Colonic mucosa (tissue), 4 donors: ENCODE measurements at regions not wholly inside any gene's neighbourhood (a gene's known extent, or its start where the extent isn't known, plus 50 kb on each side); places are given as distances from the start of the nearest gene placed in this dataset.

Experiments
- DNase-seq: peaks from one replicate; pipeline ENCODE4 v3.0.0-alpha.2; 2020
- H3K27ac ChIP-seq: fragments of 200-600 bp; one replicate; pipeline ENCODE4 v1.8.0; 2021
- H3K27me3 ChIP-seq: fragments of 200-600 bp; one replicate; pipeline ENCODE4 v1.8.0; 2021
- H3K36me3 ChIP-seq: fragments of 200-600 bp; one replicate; pipeline ENCODE4 v1.8.0; 2021
- H3K4me1 ChIP-seq: fragments of 200-600 bp; one replicate; pipeline ENCODE4 v1.8.0; 2021; ENCODE audit warnings: mild to moderate bottlenecking
- H3K4me3 ChIP-seq: fragments of 200-600 bp; one replicate; pipeline ENCODE4 v1.8.0; 2021
- H3K9ac ChIP-seq, 2 donors: one replicate each; pipeline ENCODE4 v1.7.0; 2013; ENCODE audit warnings: control low read depth in 2 of 2, low read depth in 2 of 2, low read length in 2 of 2
- H3K9me3 ChIP-seq: fragments of 200-600 bp; one replicate; pipeline ENCODE4 v1.8.0; 2021
- intact Hi-C: fragments of 100-400 bp; cut with DNase I; formaldehyde crosslinking; loops from one replicate; pipeline ENCODE4 v1.14.1; 2022
- TF ChIP-seq, protein P1 (sequence below): fragments of 200-600 bp; IDR thresholded peaks from one replicate; pipeline ENCODE4 v1.8.0; 2022; ENCODE audit warnings: antibody characterized with exemption, mild to moderate bottlenecking
- donor health status: healthy.
- donor health status: DM: no; HTN: no; CAD: no.
- donor health status: DM: no; HTN: no; CAD: no.

DNA sequence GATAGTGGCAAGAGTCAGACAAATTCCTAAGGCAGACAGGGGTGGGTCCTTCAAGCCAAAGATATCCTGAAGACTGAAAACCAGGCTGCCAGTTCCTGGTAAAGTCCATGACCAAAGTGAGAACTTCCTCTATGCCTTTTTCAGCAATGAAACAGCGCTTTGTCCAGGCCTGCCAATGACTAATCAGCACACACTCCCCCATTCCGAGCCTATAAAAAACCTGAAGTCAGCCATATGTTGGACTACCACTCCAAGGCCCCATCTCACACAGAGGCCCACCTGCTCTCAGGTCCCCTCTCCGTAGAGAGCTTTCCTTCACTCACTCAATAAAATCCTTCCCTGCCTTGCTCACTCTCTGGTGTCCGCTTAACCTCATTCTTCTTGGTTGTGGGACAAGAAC lies 402.2 kb downstream of the ANKRD7 start:
- Histone ChIP-seq H3K4me1 (no peaks in the 10 kb centered on the region), H3K27me3 (no peaks in the 10 kb centered on the region), H3K4me3 (no peak overlapping the region), H3K9me3 (no peaks in the 10 kb centered on the region), H3K36me3 (no peaks in the 10 kb centered on the region), H3K9ac (no peak overlapping the region), H3K27ac (no peak overlapping the region)
- TF ChIP-seq, protein P1, sequence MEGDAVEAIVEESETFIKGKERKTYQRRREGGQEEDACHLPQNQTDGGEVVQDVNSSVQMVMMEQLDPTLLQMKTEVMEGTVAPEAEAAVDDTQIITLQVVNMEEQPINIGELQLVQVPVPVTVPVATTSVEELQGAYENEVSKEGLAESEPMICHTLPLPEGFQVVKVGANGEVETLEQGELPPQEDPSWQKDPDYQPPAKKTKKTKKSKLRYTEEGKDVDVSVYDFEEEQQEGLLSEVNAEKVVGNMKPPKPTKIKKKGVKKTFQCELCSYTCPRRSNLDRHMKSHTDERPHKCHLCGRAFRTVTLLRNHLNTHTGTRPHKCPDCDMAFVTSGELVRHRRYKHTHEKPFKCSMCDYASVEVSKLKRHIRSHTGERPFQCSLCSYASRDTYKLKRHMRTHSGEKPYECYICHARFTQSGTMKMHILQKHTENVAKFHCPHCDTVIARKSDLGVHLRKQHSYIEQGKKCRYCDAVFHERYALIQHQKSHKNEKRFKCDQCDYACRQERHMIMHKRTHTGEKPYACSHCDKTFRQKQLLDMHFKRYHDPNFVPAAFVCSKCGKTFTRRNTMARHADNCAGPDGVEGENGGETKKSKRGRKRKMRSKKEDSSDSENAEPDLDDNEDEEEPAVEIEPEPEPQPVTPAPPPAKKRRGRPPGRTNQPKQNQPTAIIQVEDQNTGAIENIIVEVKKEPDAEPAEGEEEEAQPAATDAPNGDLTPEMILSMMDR: no peak
- no peak for DNase-seq
- intact Hi-C loops: no loop called here

DNA sequence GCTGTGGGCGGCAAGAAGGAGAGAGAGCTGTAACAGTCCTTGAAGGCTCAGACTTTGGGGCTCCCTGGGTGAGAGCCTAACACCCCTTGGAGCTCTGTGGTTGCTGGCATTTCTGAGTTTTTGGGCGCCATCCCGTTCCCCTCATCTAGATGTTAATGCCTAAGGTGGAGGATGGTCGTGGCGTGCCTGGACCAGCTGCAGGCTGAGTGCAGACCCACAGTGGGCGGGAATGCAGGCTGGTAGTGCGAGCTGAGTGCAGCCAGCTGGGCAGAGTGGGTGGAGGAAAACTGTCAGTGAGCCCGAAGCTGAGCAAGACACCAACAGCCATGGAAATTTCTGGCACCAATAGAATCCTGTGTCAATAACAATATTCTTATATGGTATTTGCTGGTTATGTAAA lies 403.0 kb downstream of the ANKRD7 start:
- no peaks in the 10 kb centered on the region for H3K27me3 ChIP-seq
- intact Hi-C loops: no loop called here

DNA sequence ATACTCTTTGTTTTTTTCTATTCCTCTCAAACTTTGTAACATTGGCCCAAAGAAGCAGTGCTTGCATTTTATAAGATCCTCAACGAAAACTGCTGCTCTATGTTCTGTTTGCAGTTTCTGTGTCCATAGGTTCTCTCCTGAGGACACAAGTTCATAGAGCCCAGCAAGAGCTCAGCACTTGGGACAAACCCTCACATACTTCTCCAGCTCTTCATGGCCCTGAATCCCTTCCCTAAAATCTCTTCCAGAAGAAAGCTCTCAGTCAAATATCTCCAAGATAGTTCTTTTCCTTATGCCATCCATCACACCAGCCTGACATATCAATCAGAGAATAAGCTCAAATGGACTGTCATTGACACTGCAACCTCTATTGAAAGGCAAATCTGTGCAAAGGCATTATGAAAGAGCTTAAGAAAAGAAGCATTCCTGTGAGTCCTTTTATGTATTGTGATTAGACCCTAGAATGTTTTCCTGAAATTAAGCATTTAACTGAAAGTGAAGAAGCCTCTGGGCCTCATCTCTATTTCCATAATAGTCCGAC lies 405.5 kb downstream of the ANKRD7 start:
- Histone ChIP-seq H3K9me3 (no peaks in the 10 kb centered on the region), H3K4me1 (no peaks in the 10 kb centered on the region), H3K27me3 (no peaks in the 10 kb centered on the region), H3K27ac (no peak overlapping the region), H3K9ac (no peak overlapping the region), H3K36me3 (no peaks in the 10 kb centered on the region), H3K4me3 (no peak overlapping the region)
- no peak for DNase-seq
- intact Hi-C loops: no loop called here
- TF ChIP-seq, protein P1: no peak

More for the DNA sequence above, 403.0 kb downstream of the ANKRD7 start:
- no peak overlapping the region for H3K4me3 ChIP-seq
- no peak overlapping the region for H3K27ac ChIP-seq
- DNase-seq: no peak
- H3K9me3 ChIP-seq: no peaks in the 10 kb centered on the region
- no peak overlapping the region for H3K9ac ChIP-seq
- H3K4me1 ChIP-seq: no peaks in the 10 kb centered on the region
- no peaks in the 10 kb centered on the region for H3K36me3 ChIP-seq
- TF ChIP-seq, protein P1: no peak

DNA sequence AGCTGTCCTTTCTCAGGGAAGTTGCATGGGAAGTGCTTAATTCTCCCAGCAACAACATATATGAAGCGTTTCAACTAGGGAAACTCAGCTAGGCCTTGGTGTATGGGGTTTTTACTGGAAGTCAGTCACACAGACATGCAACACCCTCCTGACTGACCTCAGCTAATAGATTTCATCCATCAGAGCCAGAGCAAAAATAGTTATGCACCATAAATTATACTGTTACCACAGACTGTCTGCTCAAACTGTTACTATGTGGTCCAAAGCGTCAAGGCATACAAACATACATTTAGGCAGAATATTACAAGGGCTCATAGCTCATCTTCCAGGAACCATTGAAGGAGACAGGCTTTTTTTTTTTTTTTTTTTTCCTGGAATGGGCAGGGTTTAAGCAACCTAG lies 417.9 kb downstream of the ANKRD7 start:
- DNase-seq: no peak
- H3K36me3 ChIP-seq: no peaks in the 10 kb centered on the region
- H3K4me1 ChIP-seq: no peaks in the 10 kb centered on the region
- no peaks in the 10 kb centered on the region for H3K27me3 ChIP-seq
- H3K4me3 ChIP-seq: no peak overlapping the region
- no peak overlapping the region for H3K27ac ChIP-seq
- H3K9me3 ChIP-seq: no peaks in the 10 kb centered on the region
- TF ChIP-seq, protein P1: no peak
- intact Hi-C loops: no loop called here
- no peak overlapping the region for H3K9ac ChIP-seq

DNA sequence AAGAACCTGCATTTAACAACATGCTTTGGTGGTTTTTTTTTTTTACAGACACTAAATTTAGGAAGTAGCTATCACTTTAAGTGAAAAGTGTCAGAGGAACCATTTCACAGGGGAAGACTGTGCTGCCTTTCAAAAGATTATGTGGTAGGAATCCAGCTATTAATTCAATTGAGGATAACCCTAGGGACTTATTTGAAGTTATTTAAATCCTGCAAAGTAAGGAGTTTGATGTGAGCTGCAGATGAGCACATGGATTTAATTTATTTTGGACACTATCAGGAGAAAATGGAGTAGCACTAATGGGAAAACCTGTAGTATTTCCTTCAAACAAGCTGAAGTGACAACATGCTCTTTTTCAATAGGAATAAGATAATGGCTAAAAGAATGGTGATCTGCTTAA lies 419.8 kb downstream of the ANKRD7 start:
- Histone ChIP-seq H3K36me3 (no peaks in the 10 kb centered on the region), H3K4me1 (no peaks in the 10 kb centered on the region), H3K9me3 (no peaks in the 10 kb centered on the region), H3K27ac (no peak overlapping the region), H3K27me3 (no peaks in the 10 kb centered on the region), H3K9ac (no peak overlapping the region), H3K4me3 (no peak overlapping the region)
- intact Hi-C loops: no loop called here
- DNase-seq: no peak
- TF ChIP-seq, protein P1: no peak
